Gastrocnemius medialis (tissue), 4 donors: ENCODE measurements at regions not wholly inside any gene's neighbourhood (a gene's known extent, or its start where the extent isn't known, plus 50 kb on each side); places are given as distances from the start of the nearest gene placed in this dataset.

Experiments
- POLR2A ChIP-seq, 2 donors: fragments of 450-650 bp; IDR thresholded peaks; one replicate each; pipeline ENCODE4 v1.6.1; 2017; ENCODE audit warnings: antibody characterized with exemption in 2 of 2, mild to moderate bottlenecking in 2 of 2, moderate library complexity in 2 of 2
- TF ChIP-seq, protein P1 (sequence below), 5 experiments: fragments of 450-650 bp in 3 of 5; fragments of 200-600 bp in 2 of 5; sonication (generic) in 2 of 5; IDR thresholded peaks in 4 of 5; conservative IDR thresholded peaks in 1 of 5; 1 replicate in 4 of 5; 2 replicates in 1 of 5; pipeline ENCODE4 v1.5.1; 2016 to 2019; ENCODE audit warnings: antibody characterized with exemption in 5 of 5, mild to moderate bottlenecking in 3 of 5, moderate library complexity in 3 of 5

GRCh38 chr4:57331959-57332358 lies 221.8 kb upstream of the IGFBP7 start:
- TF ChIP-seq, protein P1, sequence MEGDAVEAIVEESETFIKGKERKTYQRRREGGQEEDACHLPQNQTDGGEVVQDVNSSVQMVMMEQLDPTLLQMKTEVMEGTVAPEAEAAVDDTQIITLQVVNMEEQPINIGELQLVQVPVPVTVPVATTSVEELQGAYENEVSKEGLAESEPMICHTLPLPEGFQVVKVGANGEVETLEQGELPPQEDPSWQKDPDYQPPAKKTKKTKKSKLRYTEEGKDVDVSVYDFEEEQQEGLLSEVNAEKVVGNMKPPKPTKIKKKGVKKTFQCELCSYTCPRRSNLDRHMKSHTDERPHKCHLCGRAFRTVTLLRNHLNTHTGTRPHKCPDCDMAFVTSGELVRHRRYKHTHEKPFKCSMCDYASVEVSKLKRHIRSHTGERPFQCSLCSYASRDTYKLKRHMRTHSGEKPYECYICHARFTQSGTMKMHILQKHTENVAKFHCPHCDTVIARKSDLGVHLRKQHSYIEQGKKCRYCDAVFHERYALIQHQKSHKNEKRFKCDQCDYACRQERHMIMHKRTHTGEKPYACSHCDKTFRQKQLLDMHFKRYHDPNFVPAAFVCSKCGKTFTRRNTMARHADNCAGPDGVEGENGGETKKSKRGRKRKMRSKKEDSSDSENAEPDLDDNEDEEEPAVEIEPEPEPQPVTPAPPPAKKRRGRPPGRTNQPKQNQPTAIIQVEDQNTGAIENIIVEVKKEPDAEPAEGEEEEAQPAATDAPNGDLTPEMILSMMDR (IDR thresholded peaks at IDR 0.05 in 4 of 5, conservative IDR thresholded peaks at IDR 0.05 in 1 of 5), result no peak
- no peak for TF ChIP-seq POLR2A (IDR thresholded peaks at IDR 0.05)
